ENCODE measurements at regions not wholly inside any gene's neighbourhood (a gene's known extent, or its start where the extent isn't known, plus 50 kb on each side); places are given as distances from the start of the nearest gene placed in this dataset.

GRCh38 chr12:30813525-30814294 is 59.0 kb upstream of the CAPRIN2 start:
- TF ChIP-seq POLR2AphosphoS5 (IDR thresholded peaks at IDR 0.05), result no peak
- TF ChIP-seq POLR2A (IDR thresholded peaks at IDR 0.05), result no peak
- TF ChIP-seq, protein P1, sequence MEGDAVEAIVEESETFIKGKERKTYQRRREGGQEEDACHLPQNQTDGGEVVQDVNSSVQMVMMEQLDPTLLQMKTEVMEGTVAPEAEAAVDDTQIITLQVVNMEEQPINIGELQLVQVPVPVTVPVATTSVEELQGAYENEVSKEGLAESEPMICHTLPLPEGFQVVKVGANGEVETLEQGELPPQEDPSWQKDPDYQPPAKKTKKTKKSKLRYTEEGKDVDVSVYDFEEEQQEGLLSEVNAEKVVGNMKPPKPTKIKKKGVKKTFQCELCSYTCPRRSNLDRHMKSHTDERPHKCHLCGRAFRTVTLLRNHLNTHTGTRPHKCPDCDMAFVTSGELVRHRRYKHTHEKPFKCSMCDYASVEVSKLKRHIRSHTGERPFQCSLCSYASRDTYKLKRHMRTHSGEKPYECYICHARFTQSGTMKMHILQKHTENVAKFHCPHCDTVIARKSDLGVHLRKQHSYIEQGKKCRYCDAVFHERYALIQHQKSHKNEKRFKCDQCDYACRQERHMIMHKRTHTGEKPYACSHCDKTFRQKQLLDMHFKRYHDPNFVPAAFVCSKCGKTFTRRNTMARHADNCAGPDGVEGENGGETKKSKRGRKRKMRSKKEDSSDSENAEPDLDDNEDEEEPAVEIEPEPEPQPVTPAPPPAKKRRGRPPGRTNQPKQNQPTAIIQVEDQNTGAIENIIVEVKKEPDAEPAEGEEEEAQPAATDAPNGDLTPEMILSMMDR (IDR thresholded peaks at IDR 0.05), result no peak
- no peak for TF ChIP-seq EP300 (IDR thresholded peaks at IDR 0.05)
- Histone ChIP-seq H3K4me3 (no peak overlapping the region), H3K27me3 (peaks cover 0 to 9% (median 0%) of the 10 kb centered on the region in 3 donors), H3K4me1 (no peaks in the 10 kb centered on the region), H3K9me3 (no peaks in the 10 kb centered on the region), H3K36me3 (no peaks in the 10 kb centered on the region), H3K27ac (no peak overlapping the region)
- 44 to 59% (median 53%) methylated on average over 3 of the region's 3 CpGs for WGBS, 5 donors
- no peak for DNase-seq
- intact Hi-C loops (cut with DNase I; ENCODE audit: low total_unique reads), result no loop called here

- Histone ChIP-seq H3K36me3 (no peaks in the 10 kb centered on the region), H3K27ac (no peak overlapping the region), H3K4me1 (peaks cover 0 to 5% (median 4%) of the 10 kb centered on the region in 4 donors), H3K4me3 (no peak overlapping the region), H3K9me3 (no peaks in the 10 kb centered on the region), H3K27me3 (no peaks in the 10 kb centered on the region)
- TF ChIP-seq POLR2AphosphoS5 (IDR thresholded peaks at IDR 0.05), result no peak
- no peak for TF ChIP-seq EP300 (IDR thresholded peaks at IDR 0.05)
- TF ChIP-seq, protein P1 (IDR thresholded peaks at IDR 0.05), result no peak
- no peak for TF ChIP-seq POLR2A (IDR thresholded peaks at IDR 0.05)
- 55 to 69% (median 63%) methylated on average over 4 of the region's 4 CpGs for WGBS, 5 donors
- intact Hi-C loops (cut with DNase I; ENCODE audit: low total_unique reads), result no loop called here
- no peak for DNase-seq
Observed at GRCh38 chr12:30811966-30812365, 57.2 kb upstream of the CAPRIN2 start.

- Histone ChIP-seq H3K36me3 (no peaks in the 10 kb centered on the region), H3K27ac (no peak overlapping the region), H3K27me3 (no peaks in the 10 kb centered on the region), H3K9me3 (no peaks in the 10 kb centered on the region), H3K4me1 (peaks cover 0 to 6% (median 4%) of the 10 kb centered on the region in 4 donors), H3K4me3 (no peak overlapping the region)
- 87 to 96% (median 95%) methylated on average over 2 of the region's 2 CpGs for WGBS, 5 donors
- intact Hi-C loops (cut with DNase I; ENCODE audit: low total_unique reads), result no loop called here
- TF ChIP-seq POLR2AphosphoS5 (IDR thresholded peaks at IDR 0.05) (no peak), EP300 (IDR thresholded peaks at IDR 0.05) (no peak), POLR2A (IDR thresholded peaks at IDR 0.05) (no peak)
- TF ChIP-seq, protein P1 (IDR thresholded peaks at IDR 0.05), result no peak
- no peak for DNase-seq
Observed at GRCh38 chr12:30810918-30811317, 56.2 kb upstream of the CAPRIN2 start.

DNA sequence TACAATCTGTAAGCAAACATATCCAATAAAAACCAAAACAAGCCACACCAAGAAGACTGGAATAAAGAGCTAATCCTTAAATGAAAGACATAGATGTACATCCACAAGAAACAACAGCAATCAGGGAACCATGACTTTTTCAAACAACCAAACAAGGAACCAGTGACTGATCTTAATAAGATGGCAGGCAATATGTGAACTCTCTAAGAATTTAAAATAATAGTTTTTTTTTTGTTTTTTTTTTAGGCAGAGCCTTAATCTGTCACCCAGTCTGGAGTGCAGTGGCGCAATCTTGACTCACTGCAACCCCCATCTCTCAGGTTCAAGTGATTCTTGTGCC is 52.9 kb upstream of the CAPRIN2 start:
- H3K4me3 ChIP-seq, result no peak overlapping the region
- no peak overlapping the region for H3K27ac ChIP-seq
- DNase-seq, result no peak
- peaks cover 0 to 6% (median 4%) of the 10 kb centered on the region in 4 donors for H3K4me1 ChIP-seq
- no peaks in the 10 kb centered on the region for H3K9me3 ChIP-seq
- TF ChIP-seq POLR2A (IDR thresholded peaks at IDR 0.05), result no peak
- TF ChIP-seq, protein P1 (IDR thresholded peaks at IDR 0.05), result no peak
- TF ChIP-seq EP300 (IDR thresholded peaks at IDR 0.05), result no peak
- TF ChIP-seq POLR2AphosphoS5 (IDR thresholded peaks at IDR 0.05), result no peak
- intact Hi-C loops (cut with DNase I; ENCODE audit: low total_unique reads), result loop anchor here (10.0 kb wide), 1 partner anchor 1283 kb away; no protein-coding TSS in a partner anchor
- no peaks in the 10 kb centered on the region for H3K36me3 ChIP-seq
- no peaks in the 10 kb centered on the region for H3K27me3 ChIP-seq
- 36 to 75% (median 52%) methylated on average over 1 of the region's 1 CpG for WGBS, 5 donors
